Inflammatory macrophage (primary cell): ENCODE measurements at regions not wholly inside any gene's neighbourhood (a gene's known extent, or its start where the extent isn't known, plus 50 kb on each side); places are given as distances from the start of the nearest gene placed in this dataset.

Source experiments
- DNase-seq, 2 donors: peaks; one replicate each; pipeline ENCODE4 v3.0.0-alpha.2; 2020 to 2022

DNA sequence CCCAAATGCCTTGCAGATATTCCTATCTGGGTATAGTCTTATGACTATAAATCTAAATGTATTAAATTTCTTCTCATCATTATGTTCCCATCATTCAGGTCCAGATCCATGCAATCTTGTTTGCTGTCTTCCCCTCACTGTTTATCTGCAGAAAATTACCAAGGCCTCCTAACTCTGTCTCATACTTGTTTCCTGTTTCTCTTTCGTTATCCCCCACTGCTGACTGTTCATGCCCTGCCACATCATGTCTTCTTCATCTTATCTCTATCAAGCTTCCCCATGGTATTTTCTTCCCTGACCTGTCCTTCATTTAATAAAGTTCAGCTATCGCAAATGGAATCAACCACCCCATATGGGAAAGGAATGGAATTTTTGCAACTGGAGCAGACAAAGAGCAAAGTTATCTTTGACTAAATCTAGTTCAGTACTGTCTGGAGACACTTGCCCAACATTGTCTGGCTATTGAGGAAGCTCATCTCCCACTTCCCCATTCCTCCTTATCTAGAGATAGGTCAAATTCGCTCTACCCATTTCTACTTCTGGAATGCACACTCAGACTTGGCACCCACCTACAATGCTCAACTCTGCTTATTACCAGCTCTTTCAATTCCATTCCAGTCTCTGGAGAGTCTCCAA, 1358.1 kb downstream of the EFNB2 start:
- DNase-seq = peak; percentile 55 to 59

DNA sequence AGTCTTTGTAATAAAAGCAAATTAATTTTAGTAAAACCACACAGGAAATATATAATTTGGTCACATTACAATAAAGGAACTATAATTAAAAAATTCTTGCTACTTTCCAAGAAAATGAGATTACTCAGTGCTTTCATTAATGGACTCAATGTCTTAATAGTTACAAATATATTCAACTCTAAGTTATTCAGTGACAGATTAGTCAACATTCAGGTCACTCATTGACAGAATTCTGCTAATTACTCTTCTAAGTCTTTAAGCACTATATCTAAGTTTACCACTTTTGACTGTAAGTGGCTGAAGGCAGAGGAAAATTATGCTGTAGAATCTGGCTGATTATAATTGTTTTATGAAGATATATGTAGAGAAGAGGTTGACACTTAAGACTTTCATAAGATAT, 1365.0 kb downstream of the EFNB2 start:
- no peak for DNase-seq

DNA sequence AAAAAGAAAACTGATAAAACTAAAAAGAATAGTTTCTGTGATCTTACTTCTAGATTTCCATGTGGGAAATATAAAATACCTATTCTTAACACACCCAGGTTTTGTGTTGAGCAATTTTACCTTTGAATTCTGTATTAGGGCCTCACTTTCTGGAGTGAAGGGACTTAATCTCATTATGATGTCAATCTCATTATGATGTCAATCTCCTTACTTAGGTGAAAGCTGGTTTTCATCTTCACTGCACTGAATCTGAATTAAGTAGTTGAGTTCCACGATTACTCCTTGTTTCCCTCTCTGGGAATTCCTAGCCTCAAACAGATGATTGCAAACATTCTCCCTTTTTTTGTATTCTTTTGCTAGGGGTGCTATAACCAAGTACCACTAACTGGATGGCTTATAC, 1367.2 kb downstream of the EFNB2 start:
- no peak for DNase-seq

DNA sequence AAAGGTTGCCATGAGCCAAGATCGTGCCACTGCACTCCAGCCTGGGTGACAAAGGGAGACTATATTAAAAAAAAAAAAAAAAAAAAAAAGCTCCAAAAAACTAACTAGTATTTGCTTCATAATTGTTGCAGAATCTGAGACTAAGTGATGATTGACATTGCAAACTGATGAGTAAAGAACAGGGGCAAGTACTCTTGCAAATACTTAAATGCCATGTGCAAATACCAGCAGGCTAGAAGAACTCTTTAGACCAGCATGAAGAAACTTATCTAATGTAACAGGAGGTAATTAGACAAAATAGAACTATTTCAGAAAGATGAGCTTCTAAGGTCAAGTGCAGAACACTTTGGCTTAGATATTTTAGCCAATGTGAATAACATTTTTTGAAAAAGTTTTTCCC, 1368.1 kb downstream of the EFNB2 start:
- no peak for DNase-seq

DNA sequence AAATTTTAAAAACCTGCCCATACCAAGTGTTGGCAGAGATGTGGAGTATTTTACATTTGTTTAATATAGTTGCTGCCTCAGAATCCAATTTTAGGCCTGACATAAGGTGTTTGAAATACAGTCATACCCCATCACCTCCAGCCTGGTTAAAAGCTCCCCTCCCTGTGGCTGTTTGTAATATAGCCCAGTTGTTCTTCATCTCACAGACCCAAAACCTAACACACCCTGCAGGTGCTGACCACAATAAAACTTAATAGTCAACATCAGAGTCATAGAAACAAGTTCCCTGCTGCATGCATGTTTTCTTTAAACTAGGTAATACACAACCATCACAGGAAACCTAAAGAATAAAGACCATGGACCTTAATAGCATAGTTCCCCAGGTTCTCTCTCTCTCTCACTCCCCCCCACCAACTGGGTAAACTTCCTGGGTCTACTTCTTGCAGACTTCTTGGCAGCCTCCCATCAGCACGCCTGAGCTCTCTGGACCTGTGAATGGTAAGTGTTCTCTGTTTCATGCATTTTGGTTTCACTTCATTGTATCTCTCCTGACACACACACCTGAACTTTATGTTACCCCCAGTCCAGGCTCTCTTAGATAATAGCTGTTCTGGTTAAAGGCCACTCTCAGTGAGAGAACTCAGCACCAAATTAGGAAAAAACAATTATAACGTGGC, 1369.9 kb downstream of the EFNB2 start:
- DNase-seq = no peak

DNA sequence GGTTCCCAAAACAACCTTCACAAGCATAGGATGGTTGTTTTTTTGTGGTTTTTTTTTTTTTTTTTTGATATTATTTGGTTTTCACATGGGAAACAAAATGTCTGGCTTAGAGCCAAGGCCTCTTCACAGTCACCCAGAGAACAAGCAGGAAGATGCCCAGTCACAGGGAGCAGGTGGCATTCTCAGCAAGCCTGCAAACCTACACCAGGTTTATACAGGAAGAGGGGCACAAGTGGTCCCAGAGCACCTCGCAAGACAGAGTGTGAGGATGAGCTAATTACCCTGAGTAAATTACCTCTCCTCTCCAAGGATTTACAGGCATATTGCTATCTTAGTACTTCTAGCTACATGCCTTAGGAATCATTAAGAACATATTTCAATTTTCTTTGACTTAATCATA, 1375.6 kb downstream of the EFNB2 start:
- DNase-seq = no peak

DNA sequence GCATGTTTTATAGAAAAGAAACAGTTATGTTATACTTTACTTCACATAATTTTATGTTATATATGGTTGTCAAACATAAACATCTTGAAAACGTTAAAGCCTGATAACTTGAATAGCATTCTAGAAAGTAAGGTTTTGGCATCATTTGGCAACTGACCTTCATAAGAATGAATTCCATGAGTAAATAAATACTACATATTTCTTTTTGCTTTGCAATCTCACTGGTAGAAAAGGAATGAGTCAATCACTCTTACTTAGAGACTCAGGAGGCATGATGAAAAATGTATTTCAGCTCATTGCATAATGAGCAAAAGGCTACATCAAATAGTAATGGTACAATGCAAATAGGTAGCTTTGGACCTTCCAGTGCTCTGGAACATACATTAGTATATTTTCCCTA, 1381.9 kb downstream of the EFNB2 start:
- no peak for DNase-seq

DNA sequence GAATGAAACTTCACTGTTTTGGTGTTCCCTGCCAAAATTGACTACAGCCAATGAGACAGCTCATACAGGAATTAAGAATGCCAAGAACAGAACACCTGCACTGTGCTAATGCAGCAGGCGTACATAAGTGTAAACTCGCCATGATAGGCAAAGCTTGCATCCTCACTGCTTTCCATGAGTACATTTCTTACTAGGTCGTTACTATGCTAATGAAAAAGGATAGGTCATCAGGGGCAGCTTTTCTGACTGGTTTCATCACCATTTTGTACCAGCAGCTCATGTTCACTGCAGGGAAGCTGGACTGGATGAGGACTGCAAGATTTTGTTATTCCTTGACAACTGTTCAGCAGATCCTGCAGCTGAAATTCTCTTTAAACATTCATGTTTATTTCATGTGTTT, 1383.8 kb downstream of the EFNB2 start:
- no peak for DNase-seq

DNA sequence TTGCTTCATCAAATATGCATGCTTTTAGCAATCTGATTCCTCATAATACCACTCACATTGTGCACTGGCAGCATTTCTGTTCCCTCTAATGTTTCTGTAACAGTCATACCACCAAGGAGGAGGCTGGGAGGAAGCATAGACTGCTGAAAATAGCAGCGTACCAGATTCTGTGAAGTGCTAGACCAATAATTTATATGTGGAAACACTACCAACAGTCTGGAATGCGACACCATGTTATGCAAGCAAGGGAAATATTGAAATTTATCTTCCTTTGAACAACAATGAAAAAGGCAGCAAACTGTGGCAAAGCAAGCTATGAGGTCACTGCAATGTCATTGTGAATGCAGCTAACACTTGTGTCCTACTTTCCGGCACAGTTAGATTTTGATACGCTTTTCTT, 1388.0 kb downstream of the EFNB2 start:
- DNase-seq = peak; percentile 2 to 7

DNA sequence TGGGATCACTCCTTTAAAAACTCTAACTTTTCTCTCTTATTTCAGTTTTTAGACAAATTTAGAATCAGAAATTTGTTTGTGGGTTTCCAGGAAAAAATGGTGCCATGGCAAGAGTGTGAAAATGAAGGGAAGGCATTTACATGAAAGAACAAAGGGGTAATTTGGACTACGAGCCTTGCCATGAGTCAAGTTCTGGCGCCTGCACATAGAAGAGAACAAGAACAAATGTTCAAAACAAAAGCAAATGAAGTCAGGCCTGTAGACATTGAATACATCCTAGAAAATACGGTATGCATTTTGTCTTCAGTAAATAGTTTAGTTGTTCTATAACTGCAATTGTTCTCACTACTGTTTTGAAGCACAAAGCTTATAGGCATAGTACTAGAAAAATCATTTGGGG, 1390.5 kb downstream of the EFNB2 start:
- no peak for DNase-seq

DNA sequence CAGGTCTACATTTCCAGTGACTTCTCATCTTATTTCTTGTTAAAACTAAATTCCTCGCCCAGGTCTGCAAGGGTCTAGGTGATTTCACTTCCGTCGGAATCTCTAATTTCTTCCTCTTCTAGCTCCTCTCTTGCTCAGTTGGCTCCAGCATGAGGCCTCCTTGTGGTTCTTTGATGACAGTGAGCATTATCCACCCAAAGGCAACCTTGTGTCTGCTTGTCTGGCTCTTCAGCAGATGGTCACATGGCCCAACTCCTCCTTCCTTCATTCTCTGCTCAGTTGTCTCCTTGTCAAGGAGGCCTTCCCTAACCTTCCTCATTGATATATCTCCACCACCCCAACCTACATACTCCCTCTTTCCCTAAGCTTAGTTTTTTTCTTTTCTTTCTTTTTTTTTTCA, 1391.4 kb downstream of the EFNB2 start:
- no peak for DNase-seq

DNA sequence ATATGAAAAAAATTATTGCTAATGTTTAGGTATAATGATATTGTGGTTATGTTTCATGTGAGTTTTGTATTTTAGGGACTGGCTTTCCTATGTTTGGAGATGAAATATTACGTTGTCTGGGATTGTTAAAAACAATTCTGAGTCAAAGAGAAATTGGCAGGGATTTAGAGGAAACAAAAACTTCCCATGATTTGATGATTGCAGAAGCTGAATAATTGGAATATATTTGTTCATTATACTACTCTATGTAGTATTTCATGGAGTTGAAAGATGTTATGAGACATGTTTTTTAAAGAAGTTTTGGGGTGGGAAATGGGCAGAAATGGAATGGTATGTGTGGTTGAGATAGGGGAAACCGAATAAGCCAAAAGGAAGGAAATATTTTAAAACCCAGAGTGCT, 1392.9 kb downstream of the EFNB2 start:
- DNase-seq = no peak

DNA sequence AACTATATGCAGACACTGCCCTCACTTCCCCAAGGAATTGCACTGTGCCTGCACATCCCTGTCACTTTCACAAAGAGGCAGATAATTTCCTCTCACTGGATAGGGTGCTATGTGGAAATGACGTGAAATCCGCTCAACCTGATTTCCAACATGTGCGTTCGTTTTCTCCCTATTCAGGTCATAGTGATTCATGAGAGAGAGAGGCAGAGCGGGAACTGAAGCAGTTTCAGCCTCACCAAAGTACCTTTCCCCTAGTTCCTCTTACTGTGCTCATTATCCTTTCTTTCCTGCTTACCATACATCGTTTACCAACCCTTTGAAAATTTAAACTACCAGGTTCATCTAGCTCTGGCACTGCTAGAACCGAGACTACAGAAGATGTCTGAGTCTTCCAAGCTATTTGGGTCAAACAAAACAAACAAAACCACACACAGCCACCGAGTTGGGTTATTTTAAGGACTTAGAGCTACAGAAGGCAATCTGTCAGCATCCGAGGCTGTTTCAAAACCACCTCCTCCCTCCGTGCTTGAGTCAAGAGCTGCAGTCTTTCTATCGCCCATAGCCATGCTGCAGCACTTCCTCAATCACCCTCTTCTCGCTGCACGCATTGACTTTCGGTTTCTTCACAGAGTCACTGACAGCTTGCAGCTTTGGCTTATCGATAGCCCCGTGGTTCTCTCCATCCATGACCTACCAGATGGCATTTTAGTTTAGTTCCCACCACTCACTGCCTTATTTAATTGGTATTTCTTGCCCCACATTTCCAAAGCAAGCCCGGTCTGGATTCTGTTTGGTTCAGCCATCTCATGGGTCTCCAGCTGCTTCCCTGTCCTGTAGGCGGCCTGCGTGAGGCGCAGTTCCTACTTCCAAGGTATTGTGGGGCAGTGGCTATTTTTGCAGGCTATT, 1395.8 kb downstream of the EFNB2 start:
- DNase-seq = peak; percentile 75 to 86

DNA sequence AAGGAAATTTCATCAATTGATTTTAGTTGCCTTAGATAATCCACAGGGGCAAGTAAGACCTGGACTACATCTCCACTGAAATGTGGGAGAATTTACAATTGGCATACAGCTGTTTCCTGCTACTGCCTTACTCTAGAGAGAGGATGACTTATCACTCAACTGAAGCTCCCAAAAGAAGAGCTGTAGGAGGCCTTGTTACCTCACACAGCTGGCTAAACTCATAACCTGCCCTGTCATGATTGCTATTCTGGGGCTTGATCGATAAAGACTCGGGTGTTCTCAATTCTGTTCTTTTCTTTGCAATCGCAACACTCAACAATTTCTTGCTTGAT, 1396.4 kb downstream of the EFNB2 start:
- DNase-seq = no peak

DNA sequence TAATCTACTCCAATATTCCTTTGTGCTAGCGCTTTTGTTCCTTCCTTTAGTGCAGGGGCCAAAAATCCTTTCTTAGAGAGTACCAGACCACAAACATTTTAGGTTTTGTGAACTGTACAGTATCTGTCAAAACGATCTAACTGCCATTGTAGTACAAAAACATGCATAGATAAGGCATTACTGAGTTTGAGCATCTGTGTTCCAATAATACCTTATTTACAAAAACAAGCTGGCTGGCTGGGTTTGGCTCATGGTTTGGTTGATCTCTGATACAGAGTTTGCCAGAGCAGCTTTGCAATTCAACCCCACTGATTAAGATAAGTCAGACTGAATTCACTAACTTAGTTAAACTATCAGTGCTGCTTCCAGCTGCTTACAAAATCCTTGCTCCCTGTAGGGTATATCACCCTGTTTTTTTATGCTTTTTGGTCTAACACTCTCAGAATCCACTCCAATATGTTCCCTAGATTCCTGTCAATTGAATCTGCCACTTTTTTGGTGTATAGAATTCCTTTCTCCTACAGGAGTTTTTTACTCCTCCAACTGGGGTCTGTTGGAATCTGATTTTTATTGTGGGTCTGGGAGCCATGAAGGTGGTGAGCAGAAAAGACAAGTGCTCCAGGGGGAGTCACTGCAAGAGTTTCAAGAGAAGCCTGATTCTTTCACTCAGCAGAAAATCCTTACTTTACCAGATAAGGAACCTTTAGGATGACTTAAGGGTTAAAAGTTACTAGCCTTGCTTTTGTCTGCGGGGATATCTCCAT, 1399.4 kb downstream of the EFNB2 start:
- DNase-seq = no peak

DNA sequence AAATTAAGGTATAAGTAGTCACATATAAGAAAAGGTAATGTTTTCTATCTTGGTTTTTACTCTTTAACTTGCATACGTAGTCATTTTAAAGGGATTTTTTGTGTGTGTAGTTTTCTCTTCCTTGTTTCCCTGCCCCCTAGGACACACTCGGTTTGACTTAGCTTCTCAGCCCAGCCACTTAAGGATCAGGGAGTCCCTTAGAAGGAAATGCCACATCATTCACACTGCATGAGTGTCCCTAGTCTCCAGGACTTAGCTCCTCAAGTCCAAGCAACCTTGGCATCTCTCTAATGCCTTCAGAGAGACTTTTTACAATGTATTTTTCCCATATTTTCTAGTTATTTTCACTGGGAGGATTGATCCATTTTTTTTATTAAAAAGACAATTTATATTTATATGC, 1407.7 kb downstream of the EFNB2 start:
- no peak for DNase-seq

DNA sequence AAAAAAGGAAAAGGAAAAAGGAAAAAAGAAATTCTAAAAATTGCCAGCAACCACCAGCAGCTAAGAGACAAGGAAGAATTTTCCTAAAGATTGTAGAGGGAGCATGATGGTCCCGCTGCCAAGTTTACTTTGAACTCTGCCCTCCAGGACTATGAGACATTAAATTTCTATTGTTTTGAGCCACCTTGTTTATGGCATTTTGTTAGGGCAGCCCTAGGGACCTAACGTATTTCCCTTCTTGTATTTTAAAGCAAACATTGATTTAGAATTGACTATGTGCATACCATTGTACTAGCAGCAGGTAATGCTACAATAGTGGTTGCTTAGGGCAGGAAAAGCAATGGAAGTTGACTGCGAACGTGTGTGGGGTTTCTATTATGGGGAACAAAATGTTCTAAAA, 1414.2 kb downstream of the EFNB2 start:
- DNase-seq = no peak

DNA sequence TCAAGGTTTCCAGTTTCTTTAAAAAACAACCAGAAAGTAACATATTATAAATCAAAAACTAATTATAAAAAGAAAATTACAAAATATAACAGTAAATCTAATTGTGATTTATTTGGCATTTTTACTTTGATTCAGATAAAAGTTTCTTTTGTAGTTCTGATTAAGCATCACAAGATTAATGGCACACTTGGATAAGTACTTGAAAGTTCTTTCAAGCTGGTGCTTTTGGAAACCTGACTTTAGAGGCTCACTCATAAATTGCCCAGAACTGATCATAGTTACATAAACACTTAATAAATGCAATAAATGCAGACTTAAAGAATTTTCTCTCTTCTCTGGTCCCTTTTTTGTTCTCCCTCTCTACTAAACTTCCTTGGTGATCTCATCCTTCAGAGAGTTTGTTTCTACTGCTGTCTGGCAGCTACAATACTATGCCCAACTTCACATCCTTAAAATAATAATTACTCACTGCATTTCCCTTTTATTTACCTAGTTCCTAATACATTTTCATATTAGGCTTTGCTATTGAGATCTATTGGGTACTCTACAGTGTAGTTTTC, 1417.0 kb downstream of the EFNB2 start:
- no peak for DNase-seq

DNA sequence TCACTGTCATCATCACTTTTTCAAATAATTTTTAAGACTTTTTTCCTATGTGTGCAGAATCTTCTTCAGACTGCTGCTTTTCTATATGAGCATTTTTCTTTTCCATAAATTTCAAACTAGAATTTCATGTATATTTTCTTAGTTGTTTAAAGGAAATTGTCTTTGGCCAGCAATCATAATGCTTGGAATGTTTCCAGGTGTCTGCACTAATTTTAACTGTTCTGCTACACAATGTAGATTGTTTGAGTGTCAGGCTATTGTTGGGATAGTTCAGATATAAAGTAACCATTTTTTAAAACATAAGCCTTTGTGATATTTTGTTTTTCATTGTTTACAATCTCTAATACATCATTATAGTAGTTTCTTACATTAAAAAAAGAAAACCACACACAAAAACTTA, 1418.5 kb downstream of the EFNB2 start:
- no peak for DNase-seq

DNA sequence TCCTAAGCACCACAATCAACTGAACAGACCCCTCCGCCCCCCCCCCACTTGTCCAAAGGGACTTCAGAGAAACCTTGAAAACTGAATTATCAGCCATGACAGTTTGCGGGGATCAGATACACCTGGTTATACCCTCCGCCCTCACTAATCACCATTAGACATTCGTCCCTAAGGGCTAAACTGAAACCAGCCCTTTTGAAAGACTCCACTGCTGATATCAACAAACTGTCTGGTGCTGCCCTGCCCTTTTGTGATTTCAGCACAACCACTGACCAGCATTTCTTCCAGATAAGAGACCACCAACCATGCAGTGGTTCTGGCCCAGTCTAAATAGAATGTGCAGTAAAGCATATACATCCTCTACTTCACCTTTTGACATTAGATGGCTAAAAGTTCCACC, 1422.9 kb downstream of the EFNB2 start:
- no peak for DNase-seq

DNA sequence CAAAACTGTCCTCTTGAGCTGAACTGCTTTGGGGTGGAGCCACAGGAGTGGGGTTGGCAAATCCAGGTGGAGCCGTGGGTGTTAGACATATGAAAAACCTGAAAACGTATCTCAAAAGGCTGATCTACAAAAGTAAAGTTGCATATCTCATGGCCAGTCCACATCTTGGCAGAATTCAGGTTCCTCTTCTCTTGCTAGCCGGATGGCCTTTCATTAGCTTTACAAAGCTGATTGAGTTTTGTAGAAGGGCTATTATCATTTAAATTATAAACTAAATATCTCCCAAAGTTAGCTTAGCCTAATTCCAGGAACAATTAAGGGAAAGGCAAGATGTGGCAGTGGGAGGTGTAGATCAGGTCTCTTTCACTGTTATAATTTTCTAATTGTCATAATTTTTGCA, 1427.7 kb downstream of the EFNB2 start:
- no peak for DNase-seq

DNA sequence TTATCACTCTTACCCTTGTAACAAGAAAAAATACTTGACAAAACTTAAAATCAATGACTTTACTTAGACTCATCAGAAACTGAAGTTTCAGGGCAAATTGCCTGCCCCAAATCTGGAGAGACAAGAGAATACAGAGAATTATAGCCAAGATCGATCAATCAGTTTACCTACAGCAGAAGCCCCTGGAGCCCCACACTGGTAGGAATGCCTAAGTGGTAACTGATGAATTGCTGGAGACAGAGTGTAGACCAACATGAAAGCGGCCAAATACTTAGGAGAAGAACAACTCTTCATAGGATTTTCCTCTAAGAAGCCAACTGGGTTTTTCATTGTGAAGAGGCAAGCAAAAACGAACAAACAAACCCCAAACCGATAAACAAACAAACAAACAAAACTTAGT, 1430.0 kb downstream of the EFNB2 start:
- no peak for DNase-seq

DNA sequence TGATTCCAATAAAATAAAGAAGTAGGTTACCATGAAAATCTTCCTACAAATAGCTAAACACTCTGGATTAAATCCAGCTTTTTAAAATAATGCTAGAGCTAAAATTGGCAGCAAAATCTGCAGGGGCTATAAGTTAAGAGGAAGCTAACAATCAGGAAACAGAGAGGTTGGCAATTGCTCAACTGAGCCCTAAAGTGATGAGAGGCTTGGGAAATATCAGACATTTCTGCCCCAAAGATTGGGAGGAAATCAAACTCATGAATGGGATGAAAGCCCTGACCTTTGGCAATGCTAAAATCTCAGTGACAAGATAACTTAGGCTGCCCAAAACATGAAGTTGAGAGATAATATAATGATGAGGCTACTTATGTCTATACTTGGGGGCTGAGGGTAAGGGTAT, 1437.9 kb downstream of the EFNB2 start:
- peak in 1 of 2 donors; percentile 12 for DNase-seq
